ENCODE measurements at regions not wholly inside any gene's neighbourhood (a gene's known extent, or its start where the extent isn't known, plus 50 kb on each side); places are given as distances from the start of the nearest gene placed in this dataset.

GRCh38 chr2:104041351-104041750 is 812.6 kb upstream of the POU3F3 start:
- no peak for TF ChIP-seq SUZ12 (IDR thresholded peaks at IDR 0.05; ENCODE audit: extremely low read depth, insufficient read depth, insufficient read length)
- TF ChIP-seq ZNF274 (IDR thresholded peaks at IDR 0.05; ENCODE audit: low read depth, low read length): no peak
- TF ChIP-seq YY1 (IDR thresholded peaks at IDR 0.05; ENCODE audit: insufficient read depth, insufficient read length): no peak
